H1 (cell line): ENCODE measurements at regions not wholly inside any gene's neighbourhood (a gene's known extent, or its start where the extent isn't known, plus 50 kb on each side); places are given as distances from the start of the nearest gene placed in this dataset.

ENCODE experiments used
- EGR1 ChIP-seq: IDR thresholded peaks from 2 replicates; pipeline ENCODE4 v1.6.1; 2011; ENCODE audit warnings: low read depth, low read length, borderline replicate concordance
- EZH2 ChIP-seq: fragments of 200-600 bp; sonication (generic); IDR thresholded peaks from 2 replicates; pipeline ENCODE4 v1.7.1; 2012; ENCODE audit warnings: low read depth, mild to moderate bottlenecking, moderate library complexity, low read length, inconsistent platforms; ENCODE audit not compliant: severe bottlenecking
- JUND ChIP-seq: IDR thresholded peaks from 2 replicates; pipeline ENCODE4 v1.6.1; 2011; ENCODE audit warnings: mild to moderate bottlenecking, improper control_type of control experiment, low read length
- KDM5A ChIP-seq: fragments of 200-600 bp; IDR thresholded peaks from 2 replicates; pipeline ENCODE4 v1.7.1; 2012; ENCODE audit warnings: mild to moderate bottlenecking, low read length, inconsistent platforms, mixed read lengths
- MAX ChIP-seq: IDR thresholded peaks from 2 replicates; pipeline ENCODE4 v1.6.1; 2012; ENCODE audit warnings: inconsistent platforms
- POLR2A ChIP-seq, 2 experiments: IDR thresholded peaks; 1 replicate in 1 of 2; 2 replicates in 1 of 2; pipeline ENCODE4 v1.6.1; 2011; ENCODE audit warnings: low read depth in 2 of 2, low read length in 2 of 2, mild to moderate bottlenecking in 2 of 2; ENCODE audit errors: control extremely low read depth in 1 of 2
- SP4 ChIP-seq: IDR thresholded peaks from 2 replicates; pipeline ENCODE4 v1.6.1; 2012; ENCODE audit warnings: low read length, inconsistent platforms

DNA sequence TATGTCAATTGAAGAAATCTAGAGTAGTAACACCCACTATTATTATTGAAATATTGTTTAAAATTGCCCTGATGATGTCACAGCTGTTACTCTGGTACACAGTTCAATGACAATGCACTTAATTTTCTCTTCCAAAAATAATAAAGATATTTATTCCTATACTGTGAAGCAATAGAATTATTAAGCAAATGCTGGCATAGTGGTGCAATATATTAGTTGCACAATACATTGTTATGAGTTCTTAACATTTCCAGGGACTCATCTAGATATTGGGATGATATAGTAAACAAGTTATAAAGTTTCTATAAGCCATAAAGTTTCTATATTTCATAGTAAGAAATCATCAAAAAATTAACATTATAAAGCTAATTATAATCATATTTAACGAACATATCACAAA lies 897.8 kb downstream of the LRFN5 start (continued):
- no peak for TF ChIP-seq EZH2
- no peak for TF ChIP-seq MAX
- no peak for TF ChIP-seq EGR1
- TF ChIP-seq POLR2A (IDR thresholded peaks at IDR 0.05; ENCODE audit: control extremely low read depth in 1 of 2, low read depth in 2 of 2, low read length in 2 of 2) = no peak
- TF ChIP-seq KDM5A = no peak
- no peak for TF ChIP-seq SP4
- TF ChIP-seq JUND = no peak
